H9 (cell line): ENCODE measurements at regions not wholly inside any gene's neighbourhood (a gene's known extent, or its start where the extent isn't known, plus 50 kb on each side); places are given as distances from the start of the nearest gene placed in this dataset.

ENCODE experiments used
- DNase-seq: peaks from one replicate; pipeline ENCODE4 v3.0.0-alpha.2; 2017
- H2AFZ ChIP-seq: one replicate; pipeline ENCODE4 v1.6.1; 2013; ENCODE audit warnings: mild to moderate bottlenecking, low read length, control low read depth, moderate library complexity
- H2AK5ac ChIP-seq: 2 replicates; pipeline ENCODE4 v1.6.1; 2013; ENCODE audit warnings: low read length, control low read depth, mixed read lengths; ENCODE audit not compliant: insufficient read length
- H2BK120ac ChIP-seq: one replicate; pipeline ENCODE4 v1.6.1; 2013; ENCODE audit warnings: low read depth, mild to moderate bottlenecking, low read length, control low read depth, inconsistent platforms; ENCODE audit not compliant: poor library complexity, severe bottlenecking
- H2BK12ac ChIP-seq: 2 replicates; pipeline ENCODE4 v1.6.1; 2013; ENCODE audit warnings: low read length, control low read depth, mixed read lengths, low read depth; ENCODE audit not compliant: insufficient read length
- H2BK15ac ChIP-seq: 2 replicates; pipeline ENCODE4 v1.6.1; 2013; ENCODE audit warnings: low read depth, low read length, control low read depth
- H2BK20ac ChIP-seq: one replicate; pipeline ENCODE4 v1.6.1; 2013; ENCODE audit warnings: low read depth, mild to moderate bottlenecking, low read length, control low read depth, inconsistent platforms; ENCODE audit not compliant: poor library complexity, severe bottlenecking
- H2BK5ac ChIP-seq: 2 replicates; pipeline ENCODE4 v1.6.1; 2013; ENCODE audit warnings: low read length, control low read depth, mixed read lengths; ENCODE audit not compliant: insufficient read length
- H3K14ac ChIP-seq: 2 replicates; pipeline ENCODE4 v1.6.1; 2013; ENCODE audit warnings: low read length, control low read depth; ENCODE audit not compliant: insufficient read depth
- H3K18ac ChIP-seq: 2 replicates; pipeline ENCODE4 v1.6.1; 2013; ENCODE audit warnings: low read depth, mild to moderate bottlenecking, mixed read lengths, low read length, control low read depth; ENCODE audit not compliant: insufficient read length
- H3K23ac ChIP-seq: 2 replicates; pipeline ENCODE4 v1.6.1; 2013; ENCODE audit warnings: low read length, control low read depth, mixed read lengths, low read depth; ENCODE audit not compliant: insufficient read length
- H3K23me2 ChIP-seq: 2 replicates; pipeline ENCODE4 v1.6.1; 2013; ENCODE audit warnings: low read depth, mild to moderate bottlenecking, mixed read lengths, low read length, control low read depth; ENCODE audit not compliant: insufficient read length, poor library complexity, severe bottlenecking
- H3K27ac ChIP-seq: 2 replicates; pipeline ENCODE4 v1.5.1; 2013; ENCODE audit warnings: low read length, control low read depth, mixed read lengths, low read depth; ENCODE audit not compliant: insufficient read length
- H3K27me3 ChIP-seq: 2 replicates; pipeline ENCODE4 v1.6.1; 2013; ENCODE audit warnings: low read length, control low read depth, inconsistent platforms; ENCODE audit not compliant: insufficient read depth
- H3K4ac ChIP-seq: 2 replicates; pipeline ENCODE4 v1.6.1; 2013; ENCODE audit warnings: low read depth, mild to moderate bottlenecking, control low read depth, inconsistent platforms, low read length, moderate library complexity
- H3K4me1 ChIP-seq: 2 replicates; pipeline ENCODE4 v1.6.1; 2013; ENCODE audit warnings: low read length, control low read depth, inconsistent platforms; ENCODE audit not compliant: insufficient read depth
- H3K4me2 ChIP-seq: 2 replicates; pipeline ENCODE4 v1.6.1; 2013; ENCODE audit warnings: low read length, control low read depth, mixed read lengths; ENCODE audit not compliant: insufficient read length, insufficient read depth
- H3K56ac ChIP-seq: 2 replicates; pipeline ENCODE4 v1.6.1; 2013; ENCODE audit warnings: low read depth, mild to moderate bottlenecking, mixed read lengths, low read length, control low read depth; ENCODE audit not compliant: insufficient read length
- H3K79me1 ChIP-seq: 2 replicates; pipeline ENCODE4 v1.6.1; 2013; ENCODE audit warnings: low read depth, mild to moderate bottlenecking, moderate library complexity, low read length, control low read depth, inconsistent platforms; ENCODE audit not compliant: insufficient read depth, poor library complexity, severe bottlenecking
- H3K79me2 ChIP-seq: 2 replicates; pipeline ENCODE4 v1.6.1; 2013; ENCODE audit warnings: low read length, control low read depth, inconsistent platforms; ENCODE audit not compliant: insufficient read depth
- H3K9ac ChIP-seq: 2 replicates; pipeline ENCODE4 v1.6.1; 2013; ENCODE audit warnings: low read length, control low read depth, mixed read lengths; ENCODE audit not compliant: insufficient read length; ENCODE audit errors: extremely low read depth
- H3K9me3 ChIP-seq: one replicate; pipeline ENCODE4 v1.6.1; 2013; ENCODE audit warnings: low read depth, low read length, inconsistent platforms; ENCODE audit not compliant: control insufficient read depth
- H3T11ph ChIP-seq: one replicate; pipeline ENCODE4 v1.6.1; 2013; ENCODE audit warnings: mild to moderate bottlenecking, low read length, control low read depth, inconsistent platforms
- H4K20me1 ChIP-seq: one replicate; pipeline ENCODE4 v1.6.1; 2013; ENCODE audit not compliant: control insufficient read depth, insufficient read length, insufficient read depth
- H4K5ac ChIP-seq: 2 replicates; pipeline ENCODE4 v1.6.1; 2013; ENCODE audit warnings: low read depth, mild to moderate bottlenecking, mixed read lengths, low read length, control low read depth; ENCODE audit not compliant: insufficient read length
- H4K8ac ChIP-seq: replicated peaks from 2 replicates; pipeline ENCODE4 v1.6.1; 2013; ENCODE audit warnings: low read length, control low read depth, mixed read lengths, low read depth; ENCODE audit not compliant: insufficient read length
- H4K91ac ChIP-seq: 2 replicates; pipeline ENCODE4 v1.6.1; 2013; ENCODE audit warnings: low read depth, mild to moderate bottlenecking, moderate library complexity, mixed read lengths, low read length, control low read depth; ENCODE audit not compliant: insufficient read length
- H3K27ac Mint-ChIP-seq, 3 experiments: 2 replicates in 2 of 3; 3 replicates in 1 of 3; pipeline ENCODE4 v1.8.0; 2020 to 2021; ENCODE audit warnings: mixed read lengths in 3 of 3, mild to moderate bottlenecking in 1 of 3, moderate library complexity in 1 of 3
- H3K27me3 Mint-ChIP-seq: 2 replicates; pipeline ENCODE4 v1.8.0; 2021; ENCODE audit warnings: low read depth, mild to moderate bottlenecking, moderate library complexity, mixed read lengths
- H3K36me3 Mint-ChIP-seq, 3 experiments: 2 replicates in 2 of 3; 3 replicates in 1 of 3; pipeline ENCODE4 v1.8.0; 2020 to 2021; ENCODE audit warnings: low read depth in 3 of 3, mixed read lengths in 3 of 3; ENCODE audit not compliant: insufficient read depth in 1 of 3
- H3K4me1 Mint-ChIP-seq, 2 experiments: 2 replicates each; pipeline ENCODE4 v1.8.0; 2020; ENCODE audit warnings: mixed read lengths in 2 of 2
- H3K4me3 Mint-ChIP-seq, 2 experiments: 2 replicates in 1 of 2; 3 replicates in 1 of 2; pipeline ENCODE4 v1.8.0; 2020 to 2021; ENCODE audit warnings: mild to moderate bottlenecking in 2 of 2, mixed read lengths in 2 of 2, moderate library complexity in 1 of 2
- H3K9me3 Mint-ChIP-seq, 2 experiments: 2 replicates in 1 of 2; 3 replicates in 1 of 2; pipeline ENCODE4 v1.8.0; 2020; ENCODE audit warnings: mild to moderate bottlenecking in 2 of 2, mixed read lengths in 2 of 2, moderate library complexity in 1 of 2
- WGBS: extraction: QIAGEN DNeasy Blood & Tissue Kit; methylation state at CpG from one replicate; pipeline ENCODE4 v1.1.7; 2013; ENCODE audit warnings: missing lambda C conversion rate, low lambda C conversion rate, mixed read lengths; ENCODE audit not compliant: insufficient read length; ENCODE audit errors: extremely low coverage; 5-methylcytosine and 5-hydroxymethylcytosine counted together
- TF ChIP-seq, protein P1 (sequence below): fragments of 200-600 bp; sonication (generic); conservative IDR thresholded peaks from 3 replicates; pipeline ENCODE4 v1.8.0; 2021; ENCODE audit warnings: antibody characterized with exemption, mild to moderate bottlenecking

DNA sequence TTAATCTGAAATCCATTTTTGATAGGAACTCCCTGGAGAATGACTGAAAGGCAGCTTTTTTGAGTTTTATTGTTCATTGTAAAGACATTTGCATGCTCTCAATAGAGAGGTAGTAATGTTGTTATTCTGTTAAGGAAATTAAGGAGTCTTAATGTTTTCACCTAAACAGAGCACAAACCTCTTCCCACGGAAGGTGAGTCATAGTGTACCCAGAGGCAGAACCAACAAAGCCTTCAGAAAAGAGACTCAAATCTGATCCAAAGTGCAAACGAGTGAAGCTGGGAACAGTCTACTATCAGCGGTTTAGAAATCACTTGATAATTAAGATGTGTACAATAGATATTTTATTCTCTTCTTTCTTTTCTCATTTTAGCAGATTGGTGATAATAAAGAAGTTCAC is 470.5 kb downstream of the PLK2 start:
- Histone ChIP-seq H2BK20ac (no peak overlapping the region), H2BK5ac (no peak overlapping the region), H3K79me1 (no peaks in the 10 kb centered on the region), H3K18ac (no peak overlapping the region), H3K27ac (no peak overlapping the region), H2AFZ (no peak overlapping the region), H2BK12ac (no peak overlapping the region), H3K23me2 (no peaks in the 10 kb centered on the region), H3K56ac (no peak overlapping the region), H3K9ac (no peak overlapping the region), H3K4me1 (no peaks in the 10 kb centered on the region), H3T11ph (no peak overlapping the region), H2AK5ac (no peak overlapping the region), H2BK120ac (no peak overlapping the region), H3K9me3 (no peaks in the 10 kb centered on the region), H3K4ac (no peak overlapping the region), H4K91ac (no peak overlapping the region), H4K20me1 (no peaks in the 10 kb centered on the region), H3K79me2 (no peaks in the 10 kb centered on the region), H3K27me3 (no peaks in the 10 kb centered on the region), H2BK15ac (no peak overlapping the region), H4K5ac (no peak overlapping the region), H3K4me2 (no peak overlapping the region), H3K14ac (no peak overlapping the region), H3K23ac (no peak overlapping the region), H4K8ac (no peak overlapping the region)
- Mint-ChIP-seq H3K36me3 (no peaks in the 10 kb centered on the region), H3K4me3 (no peak overlapping the region), H3K9me3 (no peaks in the 10 kb centered on the region), H3K27ac (no peak overlapping the region; a peak in 1 of 7 replicates), H3K27me3 (no peaks in the 10 kb centered on the region), H3K4me1 (peaks cover 3 to 6% of the 10 kb centered on the region in 2 experiments; a peak in 2 of 4 replicates)
- DNase-seq: no peak
- no CpG with 5 or more reads among the region's 3 CpGs for WGBS
- TF ChIP-seq, protein P1, sequence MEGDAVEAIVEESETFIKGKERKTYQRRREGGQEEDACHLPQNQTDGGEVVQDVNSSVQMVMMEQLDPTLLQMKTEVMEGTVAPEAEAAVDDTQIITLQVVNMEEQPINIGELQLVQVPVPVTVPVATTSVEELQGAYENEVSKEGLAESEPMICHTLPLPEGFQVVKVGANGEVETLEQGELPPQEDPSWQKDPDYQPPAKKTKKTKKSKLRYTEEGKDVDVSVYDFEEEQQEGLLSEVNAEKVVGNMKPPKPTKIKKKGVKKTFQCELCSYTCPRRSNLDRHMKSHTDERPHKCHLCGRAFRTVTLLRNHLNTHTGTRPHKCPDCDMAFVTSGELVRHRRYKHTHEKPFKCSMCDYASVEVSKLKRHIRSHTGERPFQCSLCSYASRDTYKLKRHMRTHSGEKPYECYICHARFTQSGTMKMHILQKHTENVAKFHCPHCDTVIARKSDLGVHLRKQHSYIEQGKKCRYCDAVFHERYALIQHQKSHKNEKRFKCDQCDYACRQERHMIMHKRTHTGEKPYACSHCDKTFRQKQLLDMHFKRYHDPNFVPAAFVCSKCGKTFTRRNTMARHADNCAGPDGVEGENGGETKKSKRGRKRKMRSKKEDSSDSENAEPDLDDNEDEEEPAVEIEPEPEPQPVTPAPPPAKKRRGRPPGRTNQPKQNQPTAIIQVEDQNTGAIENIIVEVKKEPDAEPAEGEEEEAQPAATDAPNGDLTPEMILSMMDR: no peak
